ENCODE measurements at regions not wholly inside any gene's neighbourhood (a gene's known extent, or its start where the extent isn't known, plus 50 kb on each side); places are given as distances from the start of the nearest gene placed in this dataset.

GRCh38 chr4:181498148-181498547 is 745.1 kb upstream of the TENM3 start:
- Histone ChIP-seq H3K4me1 (no peaks in the 10 kb centered on the region), H3K4me3 (no peak overlapping the region), H3K27me3 (no peaks in the 10 kb centered on the region), H3K9me3 (peaks cover 0 to 5% (median 0%) of the 10 kb centered on the region in 3 donors), H3K36me3 (replicated peaks in 1 of 2; ENCODE audit: insufficient read depth in 1 of 2, low read depth in 2 of 2) (no peaks in the 10 kb centered on the region), H3K27ac (no peak overlapping the region)
- TF ChIP-seq CTCF (IDR thresholded peaks at IDR 0.05) (no peak), POLR2A (IDR thresholded peaks at IDR 0.05) (no peak)
- DNase-seq: no peak
- 68 to 78% methylated on average over 1 of the region's 1 CpG for WGBS, 2 donors
- no peak for ATAC-seq
- intact Hi-C loops (cut with DNase I): no loop called here

- 64 to 67% methylated on average over 8 of the region's 8 CpGs for WGBS, 2 donors
- Histone ChIP-seq H3K36me3 (replicated peaks in 1 of 2; ENCODE audit: insufficient read depth in 1 of 2, low read depth in 2 of 2) (no peaks in the 10 kb centered on the region), H3K27me3 (no peaks in the 10 kb centered on the region), H3K27ac (no peak overlapping the region), H3K4me1 (no peaks in the 10 kb centered on the region), H3K4me3 (no peak overlapping the region), H3K9me3 (peaks cover 0 to 5% (median 0%) of the 10 kb centered on the region in 3 donors)
- DNase-seq: no peak
- no peak for ATAC-seq
- intact Hi-C loops (cut with DNase I): no loop called here
- no peak for TF ChIP-seq POLR2A (IDR thresholded peaks at IDR 0.05)
Observed at GRCh38 chr4:181502611-181503010, 740.6 kb upstream of the TENM3 start.

GRCh38 chr4:181503687-181504390 is 739.4 kb upstream of the TENM3 start:
- H3K9me3 ChIP-seq: no peaks in the 10 kb centered on the region
- ATAC-seq (no peak), DNase-seq (no peak)
- no peaks in the 10 kb centered on the region for H3K36me3 ChIP-seq (replicated peaks in 1 of 2; ENCODE audit: insufficient read depth in 1 of 2, low read depth in 2 of 2)
- no peak overlapping the region for H3K27ac ChIP-seq
- H3K4me3 ChIP-seq: no peak overlapping the region
- 64% methylated on average over 12 of the region's 12 CpGs for WGBS, 2 donors
- H3K27me3 ChIP-seq: no peaks in the 10 kb centered on the region
- no peaks in the 10 kb centered on the region for H3K4me1 ChIP-seq
- TF ChIP-seq POLR2A (IDR thresholded peaks at IDR 0.05): no peak
- no peak for TF ChIP-seq CTCF (IDR thresholded peaks at IDR 0.05)
- intact Hi-C loops (cut with DNase I): no loop called here

- no peaks in the 10 kb centered on the region for H3K27me3 ChIP-seq
- no peaks in the 10 kb centered on the region for H3K4me1 ChIP-seq
- no peak overlapping the region for H3K4me3 ChIP-seq
- intact Hi-C loops (cut with DNase I): no loop called here
- H3K27ac ChIP-seq: no peak overlapping the region
- 11 to 18% methylated on average over 6 of the region's 6 CpGs for WGBS, 2 donors
- ATAC-seq (no peak), DNase-seq (no peak)
- TF ChIP-seq POLR2A (IDR thresholded peaks at IDR 0.05): no peak
- no peak for TF ChIP-seq CTCF (IDR thresholded peaks at IDR 0.05)
- H3K36me3 ChIP-seq (replicated peaks in 1 of 2; ENCODE audit: insufficient read depth in 1 of 2, low read depth in 2 of 2): no peaks in the 10 kb centered on the region
- no peaks in the 10 kb centered on the region for H3K9me3 ChIP-seq
Observed at GRCh38 chr4:181504924-181505323, 738.3 kb upstream of the TENM3 start.

- TF ChIP-seq CTCF (IDR thresholded peaks at IDR 0.05): no peak
- TF ChIP-seq POLR2A (IDR thresholded peaks at IDR 0.05): no peak
- H3K4me1 ChIP-seq: no peaks in the 10 kb centered on the region
- no peaks in the 10 kb centered on the region for H3K9me3 ChIP-seq
- 64 to 65% methylated on average over 10 of the region's 10 CpGs for WGBS, 2 donors
- no peaks in the 10 kb centered on the region for H3K27me3 ChIP-seq
- H3K27ac ChIP-seq: no peak overlapping the region
- no peak overlapping the region for H3K4me3 ChIP-seq
- no peak for DNase-seq
- no peaks in the 10 kb centered on the region for H3K36me3 ChIP-seq (replicated peaks in 1 of 2; ENCODE audit: insufficient read depth in 1 of 2, low read depth in 2 of 2)
- ATAC-seq: no peak
- intact Hi-C loops (cut with DNase I): no loop called here
Observed at GRCh38 chr4:181507180-181507835, 735.9 kb upstream of the TENM3 start.
